22Rv1 (cell line): ENCODE measurements at regions not wholly inside any gene's neighbourhood (a gene's known extent, or its start where the extent isn't known, plus 50 kb on each side); places are given as distances from the start of the nearest gene placed in this dataset.

Experiments
- CTCF ChIP-seq: fragments of 450-650 bp; IDR thresholded peaks from 2 replicates; pipeline ENCODE4 v1.5.1; 2017; ENCODE audit warnings: mild to moderate bottlenecking
- ZFX ChIP-seq: fragments of 450-650 bp; IDR thresholded peaks from 2 replicates; pipeline ENCODE4 v1.6.1; 2017; ENCODE audit warnings: antibody characterized with exemption, borderline replicate concordance

GRCh38 chr22:34763496-34763895 is 302.5 kb upstream of the ISX start:
- no peak for TF ChIP-seq CTCF
- no peak for TF ChIP-seq ZFX
